ENCODE measurements at regions not wholly inside any gene's neighbourhood (a gene's known extent, or its start where the extent isn't known, plus 50 kb on each side); places are given as distances from the start of the nearest gene placed in this dataset.
"Not testable (repeated sequence)": the region's sequence is repeated elsewhere in the genome, so short reads cannot be mapped to it uniquely, and the experiment has no call there.

DNA sequence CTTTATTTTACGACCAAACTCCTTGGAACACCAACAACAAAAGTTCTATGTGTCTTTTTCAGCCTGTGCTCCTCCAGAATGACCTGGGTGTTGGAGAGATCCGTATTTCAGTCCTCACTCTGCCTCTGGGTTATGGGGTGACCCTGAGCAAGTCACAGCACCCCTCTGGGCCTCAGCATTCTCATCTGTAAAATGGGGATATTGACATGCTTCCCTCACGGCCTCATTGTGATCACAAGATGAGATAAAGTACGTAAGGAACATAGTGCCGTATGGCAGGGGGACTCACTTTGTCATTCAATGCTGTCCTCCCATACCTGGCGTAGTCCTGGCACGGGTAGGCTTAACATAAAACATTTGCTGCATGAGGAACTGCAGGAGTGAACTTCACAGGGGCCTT lies 123.0 kb upstream of the HAND1 start:
- no peak for TF ChIP-seq POLR2AphosphoS5 (IDR thresholded peaks at IDR 0.05; ENCODE audit: low read depth, low read length)
- no peak for TF ChIP-seq POLR2A (IDR thresholded peaks at IDR 0.05; ENCODE audit: low read depth, low read length)
- no peak for TF ChIP-seq POU2F2 (IDR thresholded peaks at IDR 0.05; ENCODE audit: low read depth, low read length)
- no peak for TF ChIP-seq PAX5 (IDR thresholded peaks at IDR 0.05; ENCODE audit: insufficient read depth, low read length, severe bottlenecking)
- no peak for TF ChIP-seq TAF1 (IDR thresholded peaks at IDR 0.05; ENCODE audit: low read depth, low read length)
- TF ChIP-seq SPI1 (IDR thresholded peaks at IDR 0.05; ENCODE audit: low read depth, low read length), result no peak
- no peak for DNase-seq (ENCODE audit: insufficient read length, low spot score)
- no peak for FAIRE-seq

DNA sequence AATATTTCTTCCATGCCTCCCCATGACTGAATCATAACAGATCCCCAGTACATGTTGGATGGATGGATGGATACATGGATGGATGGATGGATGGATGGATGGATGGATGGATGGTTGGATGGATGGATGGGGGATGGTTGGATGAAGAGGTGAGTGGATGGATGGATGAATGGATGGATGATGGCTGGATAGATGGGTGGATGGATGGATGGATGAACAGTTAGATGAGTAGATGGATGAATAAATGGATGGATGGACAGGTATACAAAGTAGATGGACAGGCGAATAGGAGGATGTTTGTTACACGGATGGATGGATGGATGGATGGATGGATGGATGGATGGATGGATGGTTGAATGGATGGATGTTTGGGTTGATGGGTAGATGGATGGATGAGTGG lies 120.0 kb upstream of the HAND1 start:
- TF ChIP-seq POU2F2 (IDR thresholded peaks at IDR 0.05; ENCODE audit: low read depth, low read length), result no peak
- TF ChIP-seq SPI1 (IDR thresholded peaks at IDR 0.05; ENCODE audit: low read depth, low read length), result no peak
- TF ChIP-seq PAX5 (IDR thresholded peaks at IDR 0.05; ENCODE audit: insufficient read depth, low read length, severe bottlenecking), result no peak
- TF ChIP-seq POLR2AphosphoS5 (IDR thresholded peaks at IDR 0.05; ENCODE audit: low read depth, low read length), result no peak
- no peak for TF ChIP-seq POLR2A (IDR thresholded peaks at IDR 0.05; ENCODE audit: low read depth, low read length)
- TF ChIP-seq TAF1 (IDR thresholded peaks at IDR 0.05; ENCODE audit: low read depth, low read length), result no peak
- DNase-seq (ENCODE audit: insufficient read length, low spot score), result no peak
- no peak for FAIRE-seq

DNA sequence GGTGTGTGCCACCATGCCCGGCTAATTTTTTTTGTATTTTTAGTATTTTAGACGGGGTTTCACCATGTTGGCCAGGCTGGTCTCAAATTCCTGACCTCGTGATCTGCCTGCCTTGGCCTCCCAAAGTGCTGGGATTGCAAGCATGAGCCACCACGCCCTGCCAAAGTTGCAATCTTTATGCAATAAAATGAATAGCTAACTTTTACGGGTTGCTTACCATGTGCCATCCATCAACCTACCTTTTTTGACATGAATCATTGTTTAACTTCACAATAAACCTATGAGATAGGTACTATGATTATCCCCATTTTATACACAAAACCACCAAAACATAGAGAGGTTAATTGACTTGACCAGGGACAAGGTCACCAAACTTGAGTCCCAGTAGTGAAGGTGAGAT lies 118.8 kb upstream of the HAND1 start:
- FAIRE-seq; DNase-seq (ENCODE audit: insufficient read length, low spot score): not testable (repeated sequence)

DNA sequence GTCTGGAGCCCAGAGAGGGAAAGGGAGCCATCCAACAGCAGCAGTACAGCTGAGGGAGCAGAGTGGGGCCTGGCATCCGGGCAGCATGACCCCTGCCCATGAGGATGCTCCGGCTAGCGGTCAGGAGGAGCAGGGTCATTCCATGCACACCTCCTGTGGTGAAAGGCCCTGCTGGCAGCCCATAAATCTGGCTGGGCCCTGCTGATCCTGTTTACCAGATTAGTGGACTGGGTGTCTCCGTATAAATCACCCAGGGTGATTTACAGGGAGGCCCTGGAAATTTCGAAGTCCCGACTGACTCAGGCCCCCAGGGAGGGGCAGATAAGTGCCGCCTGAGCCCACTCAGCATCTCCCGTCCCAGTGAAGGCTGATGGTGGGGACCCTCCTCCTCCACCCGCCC lies 117.6 kb upstream of the HAND1 start:
- no peak for FAIRE-seq
- DNase-seq (ENCODE audit: insufficient read length, low spot score), result no peak
- no peak for TF ChIP-seq PAX5 (IDR thresholded peaks at IDR 0.05; ENCODE audit: insufficient read depth, low read length, severe bottlenecking)
- TF ChIP-seq SPI1 (IDR thresholded peaks at IDR 0.05; ENCODE audit: low read depth, low read length), result no peak
- TF ChIP-seq POLR2AphosphoS5 (IDR thresholded peaks at IDR 0.05; ENCODE audit: low read depth, low read length), result no peak
- TF ChIP-seq POLR2A (IDR thresholded peaks at IDR 0.05; ENCODE audit: low read depth, low read length), result no peak
- TF ChIP-seq POU2F2 (IDR thresholded peaks at IDR 0.05; ENCODE audit: low read depth, low read length), result no peak
- no peak for TF ChIP-seq TAF1 (IDR thresholded peaks at IDR 0.05; ENCODE audit: low read depth, low read length)

DNA sequence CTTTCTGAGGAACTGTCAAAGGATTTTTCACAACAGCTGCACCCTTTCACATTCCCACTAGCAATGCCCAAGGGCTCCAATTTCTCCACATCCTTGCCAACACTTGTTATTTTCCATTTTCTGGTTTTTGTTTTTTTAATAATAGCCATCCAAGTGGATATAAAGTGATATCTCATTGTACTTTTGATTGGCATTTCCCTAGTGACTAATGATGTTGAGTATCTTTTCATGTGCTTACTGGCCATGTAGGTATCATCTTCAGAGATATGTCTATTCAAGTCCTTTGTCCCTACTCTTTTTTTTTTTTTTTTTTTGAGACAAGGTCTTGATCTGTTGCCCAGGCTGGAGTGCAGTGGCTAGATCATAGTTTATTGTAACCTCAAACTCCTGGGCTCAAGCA lies 115.8 kb upstream of the HAND1 start:
- FAIRE-seq (no peak), DNase-seq (ENCODE audit: insufficient read length, low spot score) (no peak)
- TF ChIP-seq TAF1 (IDR thresholded peaks at IDR 0.05; ENCODE audit: low read depth, low read length) (no peak), SPI1 (IDR thresholded peaks at IDR 0.05; ENCODE audit: low read depth, low read length) (no peak), POLR2AphosphoS5 (IDR thresholded peaks at IDR 0.05; ENCODE audit: low read depth, low read length) (no peak), PAX5 (IDR thresholded peaks at IDR 0.05; ENCODE audit: insufficient read depth, low read length, severe bottlenecking) (no peak), POU2F2 (IDR thresholded peaks at IDR 0.05; ENCODE audit: low read depth, low read length) (no peak), POLR2A (IDR thresholded peaks at IDR 0.05; ENCODE audit: low read depth, low read length) (no peak)

DNA sequence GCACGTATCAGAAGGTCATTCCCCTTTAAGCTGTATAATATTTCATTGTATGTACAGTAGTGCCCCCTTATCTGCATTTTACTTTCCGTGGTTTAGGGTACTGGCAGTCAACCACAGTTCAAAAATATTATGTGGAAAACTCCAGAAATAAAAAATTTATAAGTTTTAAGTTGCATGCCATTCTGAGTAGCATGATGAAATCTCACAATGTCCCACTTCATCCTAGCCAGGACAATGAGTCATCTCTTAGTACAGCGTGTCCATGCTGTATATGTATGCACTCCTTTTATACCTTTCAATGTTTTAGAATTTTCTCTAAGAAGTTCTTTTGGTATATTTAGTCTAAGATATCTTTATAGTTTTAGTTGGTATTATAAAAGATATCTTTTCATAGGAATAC lies 115.0 kb upstream of the HAND1 start:
- DNase-seq (ENCODE audit: insufficient read length, low spot score) (no peak), FAIRE-seq (no peak)
- no peak for TF ChIP-seq POU2F2 (IDR thresholded peaks at IDR 0.05; ENCODE audit: low read depth, low read length)
- TF ChIP-seq TAF1 (IDR thresholded peaks at IDR 0.05; ENCODE audit: low read depth, low read length), result no peak
- no peak for TF ChIP-seq POLR2AphosphoS5 (IDR thresholded peaks at IDR 0.05; ENCODE audit: low read depth, low read length)
- TF ChIP-seq PAX5 (IDR thresholded peaks at IDR 0.05; ENCODE audit: insufficient read depth, low read length, severe bottlenecking), result no peak

DNA sequence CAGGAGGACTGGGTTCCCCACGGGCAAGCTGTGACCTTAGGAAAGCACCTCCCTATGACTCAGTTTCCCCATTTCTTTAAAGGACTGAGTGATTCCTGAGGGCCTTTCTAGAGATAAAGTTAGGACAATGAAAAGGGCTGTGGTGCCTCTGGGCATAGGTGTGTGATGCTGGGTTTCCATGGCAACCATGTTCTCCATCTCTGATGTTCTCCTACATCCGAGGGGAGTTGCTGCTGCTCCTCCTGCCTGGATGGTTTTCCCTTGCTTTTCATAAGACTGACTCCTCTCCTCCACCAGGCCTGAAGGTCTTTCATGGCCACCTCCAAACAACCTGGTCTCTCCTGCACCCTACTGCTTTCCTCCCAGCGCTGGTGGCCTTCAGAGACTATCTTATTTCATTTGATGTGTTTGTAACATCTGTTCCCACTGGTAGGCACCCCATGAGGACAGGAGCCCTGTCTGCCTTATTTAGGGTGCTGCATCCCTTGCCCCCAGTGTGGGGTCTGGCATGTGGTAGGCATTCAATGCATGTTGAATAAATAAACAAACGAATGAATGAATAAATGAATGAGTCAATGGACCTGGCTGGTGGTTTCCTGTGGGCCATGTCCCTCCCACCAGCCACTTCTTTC lies 112.2 kb upstream of the HAND1 start:
- DNase-seq (ENCODE audit: insufficient read length, low spot score) (no peak), FAIRE-seq (no peak)
- TF ChIP-seq PAX5 (IDR thresholded peaks at IDR 0.05; ENCODE audit: insufficient read depth, low read length, severe bottlenecking) (no peak), POLR2A (IDR thresholded peaks at IDR 0.05; ENCODE audit: low read depth, low read length) (no peak), SPI1 (IDR thresholded peaks at IDR 0.05; ENCODE audit: low read depth, low read length) (no peak), POU2F2 (IDR thresholded peaks at IDR 0.05; ENCODE audit: low read depth, low read length) (no peak), POLR2AphosphoS5 (IDR thresholded peaks at IDR 0.05; ENCODE audit: low read depth, low read length) (no peak), TAF1 (IDR thresholded peaks at IDR 0.05; ENCODE audit: low read depth, low read length) (no peak)

DNA sequence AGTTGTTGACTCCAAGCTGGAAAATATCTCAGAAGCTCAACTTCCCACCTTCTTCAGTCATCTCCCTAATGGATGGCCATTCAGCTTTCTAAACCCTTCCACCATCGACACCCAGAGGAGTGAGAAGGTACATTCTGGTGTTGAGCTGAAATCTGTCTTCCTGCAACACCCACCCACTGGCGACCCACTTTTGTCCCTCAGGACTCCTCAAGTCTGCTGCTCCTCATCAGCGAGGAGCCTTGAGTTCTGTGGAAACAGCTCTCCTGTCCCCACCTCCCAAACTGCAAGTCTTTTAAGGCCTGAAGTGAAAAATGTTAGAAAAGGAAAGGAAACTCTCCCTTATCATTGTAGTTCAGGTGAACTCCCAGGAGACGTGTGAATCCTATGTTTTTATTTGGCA lies 111.5 kb upstream of the HAND1 start:
- DNase-seq (ENCODE audit: insufficient read length, low spot score), result no peak
- FAIRE-seq, result no peak
- TF ChIP-seq PAX5 (IDR thresholded peaks at IDR 0.05; ENCODE audit: insufficient read depth, low read length, severe bottlenecking), result no peak
- no peak for TF ChIP-seq TAF1 (IDR thresholded peaks at IDR 0.05; ENCODE audit: low read depth, low read length)
- TF ChIP-seq POU2F2 (IDR thresholded peaks at IDR 0.05; ENCODE audit: low read depth, low read length), result no peak
- TF ChIP-seq POLR2A (IDR thresholded peaks at IDR 0.05; ENCODE audit: low read depth, low read length), result no peak
- no peak for TF ChIP-seq POLR2AphosphoS5 (IDR thresholded peaks at IDR 0.05; ENCODE audit: low read depth, low read length)
- TF ChIP-seq SPI1 (IDR thresholded peaks at IDR 0.05; ENCODE audit: low read depth, low read length), result no peak

DNA sequence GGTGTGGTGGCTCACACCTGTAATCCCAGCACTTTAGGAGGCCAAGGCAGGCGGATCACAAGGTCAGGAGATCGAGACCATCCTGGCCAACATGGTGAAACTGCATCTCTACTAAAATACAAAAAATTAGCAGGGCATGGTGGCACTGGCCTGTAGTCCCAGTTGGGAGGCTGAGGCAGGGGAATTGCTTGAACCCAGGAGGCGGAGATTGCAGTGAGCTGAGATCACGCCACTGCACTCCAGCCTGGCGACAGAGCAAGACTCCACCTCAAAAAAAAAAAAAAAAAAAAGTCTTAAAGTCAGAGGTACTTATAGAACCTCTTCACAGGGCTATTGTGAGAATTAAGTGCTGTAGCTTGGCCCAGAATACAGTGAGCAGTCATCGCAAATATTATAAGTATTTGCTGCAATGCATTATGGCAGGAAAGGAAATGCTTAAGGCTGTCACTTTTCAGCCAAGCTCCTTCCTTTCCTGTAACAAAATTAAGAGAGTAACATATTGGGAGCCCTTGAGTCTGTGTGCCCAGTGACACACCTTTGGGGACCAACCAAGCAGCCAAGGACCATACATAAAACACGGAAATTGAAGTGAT lies 110.9 kb upstream of the HAND1 start:
- FAIRE-seq; DNase-seq (ENCODE audit: insufficient read length, low spot score): not testable (repeated sequence)

DNA sequence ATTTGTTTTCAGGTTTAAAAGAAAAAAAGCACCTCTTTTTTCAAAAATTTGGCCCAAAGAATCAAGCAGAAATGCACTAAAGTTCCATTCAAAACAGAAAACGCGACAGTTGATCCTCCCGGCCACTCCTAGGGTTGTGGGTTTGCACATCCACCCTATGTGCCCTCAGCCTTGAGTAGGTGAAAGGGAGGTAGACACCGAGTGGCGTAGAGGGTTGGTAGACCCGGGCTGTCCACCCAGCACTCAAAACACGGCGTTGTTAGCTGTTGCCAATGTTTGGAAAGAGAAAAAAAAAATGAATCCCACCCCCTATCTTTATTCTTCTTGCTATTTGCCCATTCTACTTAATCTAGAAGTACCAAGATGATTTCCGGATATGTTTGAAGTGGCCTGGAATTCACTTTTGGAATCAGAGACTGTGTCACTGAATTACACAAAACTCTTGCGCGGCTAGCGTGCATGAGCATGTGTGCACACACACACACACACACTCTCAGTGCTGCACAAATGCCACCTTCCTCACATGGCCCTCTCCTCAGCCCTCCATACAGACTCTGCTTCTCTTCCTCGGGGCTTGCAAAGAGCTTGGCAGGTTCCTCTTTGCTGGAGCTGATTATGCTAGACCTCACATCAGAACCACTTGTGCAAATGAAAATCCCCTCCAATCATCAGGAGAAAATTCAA lies 110.2 kb upstream of the HAND1 start:
- TF ChIP-seq PAX5 (IDR thresholded peaks at IDR 0.05; ENCODE audit: insufficient read depth, low read length, severe bottlenecking) (no peak), POLR2AphosphoS5 (IDR thresholded peaks at IDR 0.05; ENCODE audit: low read depth, low read length) (no peak), POLR2A (IDR thresholded peaks at IDR 0.05; ENCODE audit: low read depth, low read length) (no peak), POU2F2 (IDR thresholded peaks at IDR 0.05; ENCODE audit: low read depth, low read length) (no peak), SPI1 (IDR thresholded peaks at IDR 0.05; ENCODE audit: low read depth, low read length) (no peak), TAF1 (IDR thresholded peaks at IDR 0.05; ENCODE audit: low read depth, low read length) (no peak)
- FAIRE-seq, result no peak
- no peak for DNase-seq (ENCODE audit: insufficient read length, low spot score)
